Spleen (tissue), 7 donors: ENCODE measurements at regions not wholly inside any gene's neighbourhood (a gene's known extent, or its start where the extent isn't known, plus 50 kb on each side); places are given as distances from the start of the nearest gene placed in this dataset.

Experiments used
- POLR2A ChIP-seq, 3 donors: fragments of 450-650 bp; IDR thresholded peaks; one replicate each; pipeline ENCODE4 v1.5.1; 2017; ENCODE audit warnings: antibody characterized with exemption in 3 of 3, mild to moderate bottlenecking in 1 of 3
- POLR2AphosphoS5 ChIP-seq, 3 donors: sonication (generic); formaldehyde crosslinking; IDR thresholded peaks; one replicate each; pipeline ENCODE4 v1.5.1; 2017; ENCODE audit warnings: antibody characterized with exemption in 3 of 3
- TF ChIP-seq, protein P1 (sequence below), 11 experiments: fragments of 200-600 bp in 7 of 11; fragments of 450-650 bp in 4 of 11; sonication (generic) in 4 of 11; IDR thresholded peaks in 8 of 11; conservative IDR thresholded peaks in 3 of 11; 1 replicate in 7 of 11; 2 replicates in 4 of 11; pipeline versions ENCODE4 v1.4.0 to v1.8.0; 2016 to 2021; ENCODE audit warnings: antibody characterized with exemption in 11 of 11, inconsistent platforms in 4 of 11, mild to moderate bottlenecking in 1 of 11
- donor health status: DM: no; HTN: no; CAD: no; lungs with moderate emphysema.
- donor health status: DM: no; HTN: no; CAD: no.
- donor health status: DM: no; HTN: no; CAD: no.

DNA sequence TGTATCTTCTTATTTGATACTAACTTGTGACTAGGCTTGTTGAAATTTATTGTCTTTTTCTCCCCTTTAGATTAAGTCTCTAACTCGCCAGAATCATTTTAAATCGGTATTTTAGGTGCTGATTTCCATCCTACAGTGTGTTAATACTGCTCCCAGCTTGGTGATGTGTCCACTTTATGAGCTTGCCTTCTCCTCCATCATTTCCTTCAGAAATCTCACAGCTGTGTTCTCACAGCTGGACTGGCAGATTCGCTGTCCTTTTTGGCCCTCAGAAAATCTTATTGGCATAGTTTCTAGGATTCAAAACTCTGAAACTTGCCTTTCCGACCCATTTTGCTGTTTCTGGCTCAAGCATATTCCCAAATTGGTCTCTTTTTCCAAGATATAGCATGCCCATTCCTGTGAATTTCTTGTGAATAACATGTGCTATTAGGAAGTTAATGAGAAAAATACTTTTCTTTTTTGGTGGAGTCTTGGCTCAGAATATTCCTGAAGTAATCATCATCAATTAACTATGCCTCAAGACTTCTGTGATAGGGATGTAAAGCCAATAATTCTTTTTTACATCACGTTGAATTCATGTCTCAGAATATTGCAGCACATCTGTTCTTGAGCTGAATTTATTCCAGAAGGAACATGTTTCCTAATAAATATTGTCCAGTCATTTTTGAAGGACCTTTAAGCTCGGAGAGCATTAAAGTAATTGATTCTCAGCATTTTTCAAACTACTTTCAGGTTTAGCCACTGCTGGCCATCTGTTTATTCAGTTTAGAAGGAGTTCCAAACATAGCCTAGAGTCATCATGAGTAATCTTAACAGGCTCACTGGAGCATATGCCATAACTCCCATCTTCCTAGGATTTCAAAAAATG lies 50.0 kb upstream of the USP44 start:
- TF ChIP-seq, protein P1, sequence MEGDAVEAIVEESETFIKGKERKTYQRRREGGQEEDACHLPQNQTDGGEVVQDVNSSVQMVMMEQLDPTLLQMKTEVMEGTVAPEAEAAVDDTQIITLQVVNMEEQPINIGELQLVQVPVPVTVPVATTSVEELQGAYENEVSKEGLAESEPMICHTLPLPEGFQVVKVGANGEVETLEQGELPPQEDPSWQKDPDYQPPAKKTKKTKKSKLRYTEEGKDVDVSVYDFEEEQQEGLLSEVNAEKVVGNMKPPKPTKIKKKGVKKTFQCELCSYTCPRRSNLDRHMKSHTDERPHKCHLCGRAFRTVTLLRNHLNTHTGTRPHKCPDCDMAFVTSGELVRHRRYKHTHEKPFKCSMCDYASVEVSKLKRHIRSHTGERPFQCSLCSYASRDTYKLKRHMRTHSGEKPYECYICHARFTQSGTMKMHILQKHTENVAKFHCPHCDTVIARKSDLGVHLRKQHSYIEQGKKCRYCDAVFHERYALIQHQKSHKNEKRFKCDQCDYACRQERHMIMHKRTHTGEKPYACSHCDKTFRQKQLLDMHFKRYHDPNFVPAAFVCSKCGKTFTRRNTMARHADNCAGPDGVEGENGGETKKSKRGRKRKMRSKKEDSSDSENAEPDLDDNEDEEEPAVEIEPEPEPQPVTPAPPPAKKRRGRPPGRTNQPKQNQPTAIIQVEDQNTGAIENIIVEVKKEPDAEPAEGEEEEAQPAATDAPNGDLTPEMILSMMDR (IDR thresholded peaks at IDR 0.05 in 8 of 11, conservative IDR thresholded peaks at IDR 0.05 in 3 of 11) = no peak
- TF ChIP-seq POLR2A (IDR thresholded peaks at IDR 0.05) (no peak), POLR2AphosphoS5 (IDR thresholded peaks at IDR 0.05) (no peak)
